ENCODE measurements at regions not wholly inside any gene's neighbourhood (a gene's known extent, or its start where the extent isn't known, plus 50 kb on each side); places are given as distances from the start of the nearest gene placed in this dataset.

DNA sequence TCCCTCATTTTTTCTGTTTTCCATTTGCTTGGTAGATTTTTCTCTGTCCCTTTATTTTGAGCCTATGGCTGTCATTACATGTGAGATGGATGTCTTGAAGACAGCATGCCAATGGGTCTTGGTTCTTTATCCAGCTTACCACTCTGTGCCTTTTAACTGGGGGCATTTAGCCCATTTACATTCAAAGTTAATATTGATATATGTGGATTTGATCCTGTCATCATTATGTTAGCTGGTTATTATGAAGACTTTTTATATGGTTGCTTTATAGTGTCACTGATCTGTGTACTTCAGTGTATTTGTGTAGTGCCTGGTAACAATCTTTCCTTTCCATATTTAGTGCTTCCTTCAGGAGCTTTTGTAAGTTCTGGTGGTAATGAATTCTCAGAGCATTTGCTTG lies 89.3 kb upstream of the UNC5B start:
- DNase-seq (ENCODE audit: low read depth) = no peak
- H3K4me3 ChIP-seq (ENCODE audit: low read depth, low read length) = no peak overlapping the region
- H3K27me3 ChIP-seq (ENCODE audit: control insufficient read depth, insufficient read depth, low read length) = peaks cover 4% of the 10 kb centered on the region
- TF ChIP-seq CTCF (IDR thresholded peaks at IDR 0.05; ENCODE audit: insufficient read depth, low read length, poor library complexity, severe bottlenecking) = no peak
- H3K36me3 ChIP-seq (ENCODE audit: control insufficient read depth, insufficient read depth, low read length) = no peaks in the 10 kb centered on the region

GRCh38 chr10:71124921-71125748 lies 87.2 kb upstream of the UNC5B start:
- no peak for TF ChIP-seq CTCF (IDR thresholded peaks at IDR 0.05; ENCODE audit: insufficient read depth, low read length, poor library complexity, severe bottlenecking)
- DNase-seq (ENCODE audit: low read depth) = no peak
- no peaks in the 10 kb centered on the region for H3K36me3 ChIP-seq (ENCODE audit: control insufficient read depth, insufficient read depth, low read length)
- peaks cover 4% of the 10 kb centered on the region for H3K27me3 ChIP-seq (ENCODE audit: control insufficient read depth, insufficient read depth, low read length)
- no peak overlapping the region for H3K4me3 ChIP-seq (ENCODE audit: low read depth, low read length)

- Histone ChIP-seq H3K4me3 (ENCODE audit: low read depth, low read length) (no peak overlapping the region), H3K27me3 (ENCODE audit: control insufficient read depth, insufficient read depth, low read length) (peaks cover 4% of the 10 kb centered on the region), H3K36me3 (ENCODE audit: control insufficient read depth, insufficient read depth, low read length) (no peaks in the 10 kb centered on the region)
- TF ChIP-seq CTCF (IDR thresholded peaks at IDR 0.05; ENCODE audit: insufficient read depth, low read length, poor library complexity, severe bottlenecking) = no peak
- DNase-seq (ENCODE audit: low read depth) = no peak
These were observed 86.6 kb upstream of the UNC5B start for GRCh38 chr10:71125749-71126107.

GRCh38 chr10:71126432-71126831 lies 85.9 kb upstream of the UNC5B start:
- H3K27me3 ChIP-seq (ENCODE audit: control insufficient read depth, insufficient read depth, low read length) = peaks cover 4% of the 10 kb centered on the region
- H3K4me3 ChIP-seq (ENCODE audit: low read depth, low read length) = no peak overlapping the region
- no peaks in the 10 kb centered on the region for H3K36me3 ChIP-seq (ENCODE audit: control insufficient read depth, insufficient read depth, low read length)
- DNase-seq (ENCODE audit: low read depth) = no peak
- TF ChIP-seq CTCF (IDR thresholded peaks at IDR 0.05; ENCODE audit: insufficient read depth, low read length, poor library complexity, severe bottlenecking) = no peak

DNA sequence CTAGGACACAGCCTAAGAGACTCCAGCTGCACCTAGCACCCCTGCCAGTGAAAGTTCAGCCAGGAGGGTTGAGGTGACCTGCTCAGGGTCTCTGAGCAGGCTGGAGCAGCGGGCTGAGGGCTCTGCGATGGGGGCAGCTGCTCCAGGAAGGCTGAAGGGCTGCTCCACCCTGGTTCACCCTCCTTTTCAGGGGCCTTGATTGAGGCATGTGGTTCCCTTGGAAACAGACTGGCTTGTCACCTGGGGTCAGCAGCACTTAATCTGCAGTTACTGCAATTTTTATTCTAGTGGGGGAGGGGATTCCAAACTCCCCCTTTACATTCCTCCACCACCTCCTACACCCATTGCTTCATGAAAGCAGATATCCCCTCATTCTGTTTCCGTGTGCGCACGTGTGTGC lies 85.3 kb upstream of the UNC5B start:
- Histone ChIP-seq H3K4me3 (ENCODE audit: low read depth, low read length) (no peak overlapping the region), H3K27me3 (ENCODE audit: control insufficient read depth, insufficient read depth, low read length) (peaks cover 8% of the 10 kb centered on the region), H3K36me3 (ENCODE audit: control insufficient read depth, insufficient read depth, low read length) (no peaks in the 10 kb centered on the region)
- no peak for DNase-seq (ENCODE audit: low read depth)
- no peak for TF ChIP-seq CTCF (IDR thresholded peaks at IDR 0.05; ENCODE audit: insufficient read depth, low read length, poor library complexity, severe bottlenecking)

DNA sequence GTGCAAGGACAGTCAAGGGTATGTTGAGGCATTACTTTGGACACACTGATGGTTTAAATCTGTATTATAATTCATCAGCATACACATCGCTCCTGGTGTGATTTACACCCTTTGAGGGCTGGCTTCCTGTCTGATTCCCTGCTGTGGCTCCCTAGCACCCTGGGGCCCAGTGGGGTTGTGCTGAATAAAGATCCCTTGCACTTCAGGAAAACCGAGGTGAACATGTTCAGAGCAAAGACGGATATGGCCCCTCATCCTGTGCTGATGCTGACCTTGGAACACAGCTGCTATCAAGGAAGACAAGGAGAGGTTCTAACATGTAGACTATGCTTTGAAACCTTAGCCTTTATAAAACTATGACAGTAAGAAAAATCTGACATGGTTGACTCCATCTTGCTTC lies 84.6 kb upstream of the UNC5B start:
- Histone ChIP-seq H3K4me3 (ENCODE audit: low read depth, low read length) (no peak overlapping the region), H3K36me3 (ENCODE audit: control insufficient read depth, insufficient read depth, low read length) (no peaks in the 10 kb centered on the region), H3K27me3 (ENCODE audit: control insufficient read depth, insufficient read depth, low read length) (peaks cover 8% of the 10 kb centered on the region)
- no peak for TF ChIP-seq CTCF (IDR thresholded peaks at IDR 0.05; ENCODE audit: insufficient read depth, low read length, poor library complexity, severe bottlenecking)
- DNase-seq (ENCODE audit: low read depth) = no peak

Measured in kidney epithelial cell (primary cell).